Activated B cell treated with CpG ODN at 0.5 μM for 24 hours (primary cell): ENCODE measurements at regions not wholly inside any gene's neighbourhood (a gene's known extent, or its start where the extent isn't known, plus 50 kb on each side); places are given as distances from the start of the nearest gene placed in this dataset.

Experiments
- ATAC-seq: fragments of 200-7000 bp; cut with Tn5 transposase; one replicate; pipeline ENCODE4 v1.10.0; 2021; ENCODE audit warnings: low read depth, mild to moderate bottlenecking, moderate library complexity
- CTCF ChIA-PET: fragments of 350-600 bp; sonication (Branson Sonifier 250); formaldehyde crosslinking; loops from one replicate; lab custom pipeline; 2021; ENCODE audit warnings: antibody characterized with exemption; lab: Charles Lee
- POLR2A ChIA-PET: fragments of 350-600 bp; sonication (Branson Sonifier 250); formaldehyde crosslinking; loops from one replicate; lab custom pipeline; 2021; ENCODE audit warnings: antibody characterized with exemption; lab: Charles Lee
- DNase-seq: peaks from one replicate; pipeline ENCODE4 v3.0.0; 2022
- H3K27ac Mint-ChIP-seq: one replicate; pipeline ENCODE4 v1.8.0; 2020; ENCODE audit warnings: mixed read lengths
- H3K27me3 Mint-ChIP-seq: one replicate; pipeline ENCODE4 v1.8.0; 2021; ENCODE audit warnings: mixed read lengths
- H3K36me3 Mint-ChIP-seq: one replicate; pipeline ENCODE4 v1.8.0; 2021; ENCODE audit warnings: low read depth, mixed read lengths
- H3K4me1 Mint-ChIP-seq: one replicate; pipeline ENCODE4 v1.8.0; 2021; ENCODE audit warnings: mixed read lengths
- H3K4me3 Mint-ChIP-seq: one replicate; pipeline ENCODE4 v1.8.0; 2020; ENCODE audit warnings: mild to moderate bottlenecking, mixed read lengths
- H3K9me3 Mint-ChIP-seq: one replicate; pipeline ENCODE4 v1.8.0; 2020; ENCODE audit warnings: mixed read lengths
- intact Hi-C: fragments of 100-400 bp; cut with micrococcal nuclease; formaldehyde crosslinking; loops from one replicate; pipeline ENCODE4 v1.15.1; 2024
- TF ChIP-seq, protein P1 (sequence below): fragments of 200-600 bp; IDR thresholded peaks from one replicate; pipeline ENCODE4 v1.8.0; 2022; ENCODE audit warnings: antibody characterized with exemption, mild to moderate bottlenecking

DNA sequence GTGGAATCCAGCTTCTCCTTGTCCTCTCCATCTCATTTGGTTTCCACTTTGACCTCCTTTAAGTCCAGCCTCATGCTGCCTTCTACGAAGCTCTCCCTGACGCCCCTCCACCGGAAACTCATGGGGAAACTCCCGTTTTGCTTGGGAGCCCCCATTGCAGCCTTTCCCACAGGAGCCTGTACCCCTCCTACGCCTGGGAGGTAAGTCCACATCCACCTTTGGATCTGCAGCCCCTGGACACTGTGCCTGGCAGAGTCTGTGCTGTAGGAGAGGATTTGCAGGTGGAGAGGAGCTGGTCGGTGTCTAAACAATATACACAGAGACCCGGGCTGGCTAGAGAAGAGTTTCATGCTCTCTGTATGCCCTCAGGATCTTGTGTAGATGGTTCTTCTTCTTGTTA, 296.1 kb downstream of the GLRX3 start:
- DNase-seq: no peak
- Mint-ChIP-seq H3K4me1 (no peaks in the 10 kb centered on the region), H3K27ac (no peak overlapping the region), H3K27me3 (no peaks in the 10 kb centered on the region), H3K36me3 (no peaks in the 10 kb centered on the region), H3K4me3 (no peak overlapping the region), H3K9me3 (peaks cover 2% of the 10 kb centered on the region)
- TF ChIP-seq, protein P1, sequence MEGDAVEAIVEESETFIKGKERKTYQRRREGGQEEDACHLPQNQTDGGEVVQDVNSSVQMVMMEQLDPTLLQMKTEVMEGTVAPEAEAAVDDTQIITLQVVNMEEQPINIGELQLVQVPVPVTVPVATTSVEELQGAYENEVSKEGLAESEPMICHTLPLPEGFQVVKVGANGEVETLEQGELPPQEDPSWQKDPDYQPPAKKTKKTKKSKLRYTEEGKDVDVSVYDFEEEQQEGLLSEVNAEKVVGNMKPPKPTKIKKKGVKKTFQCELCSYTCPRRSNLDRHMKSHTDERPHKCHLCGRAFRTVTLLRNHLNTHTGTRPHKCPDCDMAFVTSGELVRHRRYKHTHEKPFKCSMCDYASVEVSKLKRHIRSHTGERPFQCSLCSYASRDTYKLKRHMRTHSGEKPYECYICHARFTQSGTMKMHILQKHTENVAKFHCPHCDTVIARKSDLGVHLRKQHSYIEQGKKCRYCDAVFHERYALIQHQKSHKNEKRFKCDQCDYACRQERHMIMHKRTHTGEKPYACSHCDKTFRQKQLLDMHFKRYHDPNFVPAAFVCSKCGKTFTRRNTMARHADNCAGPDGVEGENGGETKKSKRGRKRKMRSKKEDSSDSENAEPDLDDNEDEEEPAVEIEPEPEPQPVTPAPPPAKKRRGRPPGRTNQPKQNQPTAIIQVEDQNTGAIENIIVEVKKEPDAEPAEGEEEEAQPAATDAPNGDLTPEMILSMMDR: no peak
- ChIA-PET CTCF (no interaction called here), POLR2A (no interaction called here)
- ATAC-seq: no peak
- intact Hi-C loops: no loop called here

DNA sequence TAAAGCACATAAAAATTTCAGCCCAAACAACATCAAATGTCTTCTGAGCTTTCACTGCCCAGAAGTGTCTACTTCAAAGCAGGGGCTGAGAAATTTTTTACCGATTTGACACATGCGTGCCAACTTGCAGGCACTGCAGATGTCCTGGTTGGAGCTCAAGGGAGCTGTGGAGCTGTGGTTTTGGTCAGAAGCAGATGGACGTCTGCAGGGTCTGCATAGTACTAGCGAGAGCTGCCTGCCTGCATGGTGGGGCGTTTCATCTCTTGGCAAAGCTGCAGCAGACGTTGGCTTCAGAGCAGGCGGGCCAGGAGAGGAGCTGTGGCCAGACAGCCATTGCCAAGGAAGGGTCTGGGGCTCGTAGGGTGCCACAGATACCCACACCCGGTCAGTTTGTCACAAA, 296.7 kb downstream of the GLRX3 start:
- no peaks in the 10 kb centered on the region for H3K36me3 Mint-ChIP-seq
- no peak for DNase-seq
- ATAC-seq: no peak
- no peaks in the 10 kb centered on the region for H3K27me3 Mint-ChIP-seq
- intact Hi-C loops: no loop called here
- CTCF ChIA-PET: no interaction called here
- H3K4me3 Mint-ChIP-seq: no peak overlapping the region
- POLR2A ChIA-PET: no interaction called here
- peaks cover 2% of the 10 kb centered on the region for H3K9me3 Mint-ChIP-seq
- H3K4me1 Mint-ChIP-seq: no peaks in the 10 kb centered on the region
- no peak overlapping the region for H3K27ac Mint-ChIP-seq
- TF ChIP-seq, protein P1: no peak

DNA sequence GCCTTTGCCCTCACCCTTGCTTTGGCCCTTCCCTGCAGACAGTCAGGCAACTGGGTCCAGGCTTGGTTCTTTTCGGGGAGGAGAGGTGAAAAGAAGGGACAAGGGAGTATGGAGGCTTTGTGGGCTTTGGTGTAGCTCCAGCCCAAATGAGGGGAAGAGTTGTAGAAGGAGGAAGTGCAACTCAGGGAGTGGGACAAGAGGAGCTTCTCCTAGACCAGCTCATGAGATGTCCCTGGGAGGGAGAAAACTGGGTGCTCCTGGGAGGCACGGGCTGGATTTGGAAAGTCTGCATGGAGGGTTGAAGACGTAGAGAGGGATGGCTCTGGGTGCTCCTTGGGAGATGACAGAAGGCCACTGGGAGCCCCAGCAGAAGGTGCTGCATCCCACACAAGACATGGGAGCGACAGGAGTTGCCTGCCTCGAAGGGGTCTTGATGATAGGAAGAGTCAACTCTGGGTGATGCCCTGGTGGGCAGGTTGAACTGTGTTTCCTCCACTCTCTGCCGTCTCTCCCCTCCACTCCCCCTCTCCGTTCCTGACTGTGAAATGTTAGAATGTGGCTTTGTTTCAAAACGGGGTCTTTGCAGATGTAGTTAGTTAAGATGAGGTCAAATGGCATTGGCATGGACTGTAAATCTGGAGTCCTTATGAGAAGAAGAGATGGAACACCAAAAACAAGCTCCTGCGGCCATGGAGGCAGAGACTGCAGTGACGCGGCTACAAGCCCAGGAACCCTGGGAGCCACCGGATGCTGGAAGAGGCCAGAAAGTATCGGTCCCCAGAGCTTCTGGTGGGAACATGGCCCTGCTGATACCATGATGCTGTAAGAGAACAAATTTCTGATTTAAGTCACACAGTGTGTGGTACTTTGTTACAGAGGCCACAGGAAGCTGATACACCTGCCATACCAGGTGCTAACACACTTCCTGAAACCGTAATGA, 298.5 kb downstream of the GLRX3 start:
- intact Hi-C loops: no loop called here
- no peaks in the 10 kb centered on the region for H3K4me1 Mint-ChIP-seq
- POLR2A ChIA-PET: no interaction called here
- no peaks in the 10 kb centered on the region for H3K27me3 Mint-ChIP-seq
- peaks cover 2% of the 10 kb centered on the region for H3K9me3 Mint-ChIP-seq
- ATAC-seq (no peak), DNase-seq (no peak)
- TF ChIP-seq, protein P1: no peak
- no peak overlapping the region for H3K4me3 Mint-ChIP-seq
- H3K36me3 Mint-ChIP-seq: no peaks in the 10 kb centered on the region
- H3K27ac Mint-ChIP-seq: no peak overlapping the region
- CTCF ChIA-PET: no interaction called here

DNA sequence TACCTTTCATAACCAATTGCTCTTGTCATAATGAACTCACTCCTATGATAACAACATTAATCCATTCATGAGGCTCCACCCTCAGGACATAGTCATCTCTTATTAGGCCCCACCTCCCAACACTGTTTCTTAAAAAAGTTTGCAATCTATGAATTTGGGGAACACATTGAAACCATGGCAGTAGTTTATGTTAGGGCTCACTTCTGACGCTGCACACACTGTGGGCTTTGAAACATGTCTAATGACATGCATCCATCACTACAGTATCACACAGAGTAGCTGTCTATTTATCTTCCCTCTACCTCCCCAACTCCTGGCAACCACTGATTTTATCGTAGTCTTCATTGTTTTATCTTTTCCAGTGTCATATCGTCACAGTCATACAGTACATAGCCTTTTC, 299.8 kb downstream of the GLRX3 start:
- no peaks in the 10 kb centered on the region for H3K27me3 Mint-ChIP-seq
- intact Hi-C loops: no loop called here
- ChIA-PET POLR2A (no interaction called here), CTCF (no interaction called here)
- H3K4me1 Mint-ChIP-seq: no peaks in the 10 kb centered on the region
- ATAC-seq (no peak), DNase-seq (no peak)
- H3K9me3 Mint-ChIP-seq: peaks cover 4% of the 10 kb centered on the region
- H3K36me3 Mint-ChIP-seq: no peaks in the 10 kb centered on the region
- TF ChIP-seq, protein P1: no peak
- no peak overlapping the region for H3K4me3 Mint-ChIP-seq
- H3K27ac Mint-ChIP-seq: no peak overlapping the region

DNA sequence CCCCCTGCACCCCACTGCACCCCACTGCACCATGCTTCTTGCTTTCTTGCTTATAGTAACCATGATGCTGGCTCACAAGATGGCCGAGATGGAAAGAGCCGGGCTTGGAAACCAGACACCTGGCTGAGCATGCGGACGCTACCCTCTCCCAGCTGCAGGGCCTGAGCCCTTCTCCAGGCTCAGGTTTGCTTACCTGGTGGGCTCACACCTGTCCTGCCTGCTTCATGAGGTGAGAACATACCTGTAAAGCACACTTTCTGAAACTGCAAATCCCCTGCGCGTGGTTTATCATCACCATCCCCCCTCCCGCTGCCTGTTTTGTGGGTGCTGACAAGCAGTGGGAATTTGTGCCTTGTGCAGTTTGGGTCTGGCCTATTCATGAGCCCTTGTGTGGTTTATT, 302.7 kb downstream of the GLRX3 start:
- ChIA-PET POLR2A (no interaction called here), CTCF (no interaction called here)
- Mint-ChIP-seq H3K27me3 (no peaks in the 10 kb centered on the region), H3K9me3 (peaks cover 4% of the 10 kb centered on the region), H3K4me1 (no peaks in the 10 kb centered on the region), H3K36me3 (no peaks in the 10 kb centered on the region), H3K4me3 (no peak overlapping the region), H3K27ac (no peak overlapping the region)
- TF ChIP-seq, protein P1: no peak
- ATAC-seq (no peak), DNase-seq (no peak)
- intact Hi-C loops: no loop called here
